ENCODE measurements at regions not wholly inside any gene's neighbourhood (a gene's known extent, or its start where the extent isn't known, plus 50 kb on each side); places are given as distances from the start of the nearest gene placed in this dataset.

GRCh38 chr18:71865888-71866287, 678.3 kb downstream of the CBLN2 start:
- H3K4me3 ChIP-seq (ENCODE audit: low read depth, low read length) = no peak overlapping the region
- no peak for DNase-seq (ENCODE audit: low read depth, low spot score)
- TF ChIP-seq, protein P1, sequence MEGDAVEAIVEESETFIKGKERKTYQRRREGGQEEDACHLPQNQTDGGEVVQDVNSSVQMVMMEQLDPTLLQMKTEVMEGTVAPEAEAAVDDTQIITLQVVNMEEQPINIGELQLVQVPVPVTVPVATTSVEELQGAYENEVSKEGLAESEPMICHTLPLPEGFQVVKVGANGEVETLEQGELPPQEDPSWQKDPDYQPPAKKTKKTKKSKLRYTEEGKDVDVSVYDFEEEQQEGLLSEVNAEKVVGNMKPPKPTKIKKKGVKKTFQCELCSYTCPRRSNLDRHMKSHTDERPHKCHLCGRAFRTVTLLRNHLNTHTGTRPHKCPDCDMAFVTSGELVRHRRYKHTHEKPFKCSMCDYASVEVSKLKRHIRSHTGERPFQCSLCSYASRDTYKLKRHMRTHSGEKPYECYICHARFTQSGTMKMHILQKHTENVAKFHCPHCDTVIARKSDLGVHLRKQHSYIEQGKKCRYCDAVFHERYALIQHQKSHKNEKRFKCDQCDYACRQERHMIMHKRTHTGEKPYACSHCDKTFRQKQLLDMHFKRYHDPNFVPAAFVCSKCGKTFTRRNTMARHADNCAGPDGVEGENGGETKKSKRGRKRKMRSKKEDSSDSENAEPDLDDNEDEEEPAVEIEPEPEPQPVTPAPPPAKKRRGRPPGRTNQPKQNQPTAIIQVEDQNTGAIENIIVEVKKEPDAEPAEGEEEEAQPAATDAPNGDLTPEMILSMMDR (IDR thresholded peaks at IDR 0.05; ENCODE audit: insufficient read depth, low read length, missing control alignments) = no peak
- POLR2A ChIA-PET = no interaction called here
- CTCF ChIA-PET = no interaction called here

DNA sequence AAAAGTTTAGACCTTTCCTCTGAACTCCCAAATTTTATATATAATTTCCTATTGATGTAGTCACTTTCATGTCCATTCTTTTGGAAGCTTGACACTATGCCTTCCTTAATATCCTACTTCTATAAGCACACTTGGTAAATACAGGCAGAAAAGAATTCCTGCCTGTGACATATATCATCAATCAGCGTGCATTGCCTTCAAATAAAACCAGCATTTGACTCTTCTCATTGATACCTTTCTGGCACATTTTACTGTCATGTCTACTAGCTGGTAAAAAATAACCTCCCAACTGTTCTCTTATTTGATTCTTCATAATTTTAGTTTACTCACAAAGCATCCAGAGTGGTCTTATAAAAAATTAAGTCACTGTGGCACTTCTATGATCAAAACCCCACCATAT, 693.5 kb downstream of the CBLN2 start:
- H3K4me3 ChIP-seq (ENCODE audit: low read depth, low read length) = no peak overlapping the region
- TF ChIP-seq, protein P1 (IDR thresholded peaks at IDR 0.05; ENCODE audit: insufficient read depth, low read length, missing control alignments) = no peak
- POLR2A ChIA-PET = no interaction called here
- CTCF ChIA-PET = no interaction called here
- DNase-seq (ENCODE audit: low read depth, low spot score) = no peak

GRCh38 chr18:71849407-71849806, 694.7 kb downstream of the CBLN2 start:
- ChIA-PET POLR2A (no interaction called here), CTCF (no interaction called here)
- TF ChIP-seq, protein P1 (IDR thresholded peaks at IDR 0.05; ENCODE audit: insufficient read depth, low read length, missing control alignments) = no peak
- H3K4me3 ChIP-seq (ENCODE audit: low read depth, low read length) = no peak overlapping the region
- DNase-seq (ENCODE audit: low read depth, low spot score) = no peak

DNA sequence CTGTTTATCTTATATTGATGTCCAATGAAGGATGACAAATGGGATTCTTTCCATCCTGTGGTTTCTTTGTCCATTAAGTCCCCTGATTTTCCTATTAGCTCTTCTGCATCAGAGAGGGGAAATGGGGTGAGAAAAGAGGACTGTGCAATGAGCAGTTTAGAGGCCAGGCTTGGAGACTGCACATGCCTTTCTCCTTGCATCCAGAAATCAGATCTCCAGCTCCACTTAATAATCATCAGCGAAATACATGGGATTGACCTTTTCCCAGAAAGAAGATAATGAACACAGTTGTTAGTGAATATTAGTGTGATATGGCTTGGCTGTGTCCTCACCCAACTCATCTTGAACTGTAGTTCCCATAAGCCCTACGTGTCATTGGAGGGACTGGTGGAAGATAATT, 697.4 kb downstream of the CBLN2 start:
- CTCF ChIA-PET = no interaction called here

GRCh38 chr18:71844814-71845213, 699.3 kb downstream of the CBLN2 start:
- no peak for DNase-seq (ENCODE audit: low read depth, low spot score)
- CTCF ChIA-PET = no interaction called here
- POLR2A ChIA-PET = no interaction called here
- TF ChIP-seq, protein P1 (IDR thresholded peaks at IDR 0.05; ENCODE audit: insufficient read depth, low read length, missing control alignments) = no peak
- no peak overlapping the region for H3K4me3 ChIP-seq (ENCODE audit: low read depth, low read length)

More for the DNA sequence above, 697.4 kb downstream of the CBLN2 start:
- TF ChIP-seq, protein P1 (IDR thresholded peaks at IDR 0.05; ENCODE audit: insufficient read depth, low read length, missing control alignments) = no peak
- no peak for DNase-seq (ENCODE audit: low read depth, low spot score)
- POLR2A ChIA-PET = no interaction called here
- no peak overlapping the region for H3K4me3 ChIP-seq (ENCODE audit: low read depth, low read length)

- no peak for DNase-seq (ENCODE audit: low read depth, low spot score)
- TF ChIP-seq, protein P1 (IDR thresholded peaks at IDR 0.05; ENCODE audit: insufficient read depth, low read length, missing control alignments) = no peak
- ChIA-PET CTCF (no interaction called here), POLR2A (no interaction called here)
- H3K4me3 ChIP-seq (ENCODE audit: low read depth, low read length) = no peak overlapping the region
Observed at GRCh38 chr18:71842666-71843065, 701.5 kb downstream of the CBLN2 start.

Data from AG04449 (cell line).